22Rv1 (cell line): ENCODE measurements at regions not wholly inside any gene's neighbourhood (a gene's known extent, or its start where the extent isn't known, plus 50 kb on each side); places are given as distances from the start of the nearest gene placed in this dataset.

Experiments used
- CTCF ChIP-seq: fragments of 450-650 bp; IDR thresholded peaks from 2 replicates; pipeline ENCODE4 v1.5.1; 2017; ENCODE audit warnings: mild to moderate bottlenecking
- ZFX ChIP-seq: fragments of 450-650 bp; IDR thresholded peaks from 2 replicates; pipeline ENCODE4 v1.6.1; 2017; ENCODE audit warnings: antibody characterized with exemption, borderline replicate concordance

GRCh38 chr20:53678990-53679596 is 85.5 kb upstream of the ZNF217 start:
- TF ChIP-seq CTCF (no peak), ZFX (no peak)
